ENCODE measurements at regions not wholly inside any gene's neighbourhood (a gene's known extent, or its start where the extent isn't known, plus 50 kb on each side); places are given as distances from the start of the nearest gene placed in this dataset.
"Not testable (repeated sequence)": the region's sequence is repeated elsewhere in the genome, so short reads cannot be mapped to it uniquely, and the experiment has no call there.

DNA sequence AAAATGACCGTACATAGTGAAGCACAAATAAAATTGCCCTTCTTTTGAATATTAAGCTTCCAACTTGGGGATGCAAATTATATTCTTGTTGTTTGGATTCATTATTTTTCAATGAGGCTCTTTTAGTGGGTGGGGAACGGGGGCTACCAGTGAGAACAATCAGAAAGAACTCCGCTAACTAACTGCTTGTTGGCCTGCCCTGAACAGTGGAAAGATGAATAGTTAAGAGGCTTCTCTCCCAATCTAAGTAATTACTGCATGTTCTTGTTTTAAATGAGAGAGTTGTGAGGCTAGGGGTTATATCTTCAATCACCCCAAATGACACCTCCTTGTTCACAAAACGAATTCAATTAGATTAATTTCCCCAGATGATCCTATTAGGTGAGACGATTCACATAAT is 322.0 kb downstream of the FAT3 start:
- DNase-seq, result no peak

DNA sequence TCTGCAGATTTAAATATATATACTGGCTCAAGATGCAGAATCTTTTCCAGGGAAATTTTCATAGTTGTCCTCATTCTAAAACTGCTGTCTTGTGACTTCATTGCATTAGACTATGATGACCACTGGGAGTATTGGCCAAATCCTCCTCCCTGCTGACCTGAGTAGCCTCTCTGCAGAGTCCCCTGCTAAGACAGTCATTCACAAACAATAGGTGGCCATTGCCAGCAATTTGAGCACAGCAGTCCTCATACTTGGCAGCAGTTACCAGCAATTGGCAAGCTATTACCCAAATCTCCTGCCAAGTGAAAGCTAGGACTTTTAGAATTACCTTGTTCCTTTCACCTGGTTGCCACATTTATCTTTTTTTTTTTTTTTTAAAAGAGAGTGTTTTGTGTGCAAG is 325.8 kb downstream of the FAT3 start:
- no peak for DNase-seq

GRCh38 chr11:92550871-92551270 is 326.3 kb downstream of the FAT3 start:
- DNase-seq, result no peak

GRCh38 chr11:92552942-92553341 is 328.3 kb downstream of the FAT3 start:
- DNase-seq, result no peak

GRCh38 chr11:92554688-92555087 is 330.1 kb downstream of the FAT3 start:
- no peak for DNase-seq

- peak; percentile 41 for DNase-seq
Measured at GRCh38 chr11:92556431-92556830, 331.8 kb downstream of the FAT3 start.

GRCh38 chr11:92557879-92558278 is 333.3 kb downstream of the FAT3 start:
- DNase-seq, result no peak

- DNase-seq, result no peak
Measured at GRCh38 chr11:92558323-92558722, 333.7 kb downstream of the FAT3 start.

DNA sequence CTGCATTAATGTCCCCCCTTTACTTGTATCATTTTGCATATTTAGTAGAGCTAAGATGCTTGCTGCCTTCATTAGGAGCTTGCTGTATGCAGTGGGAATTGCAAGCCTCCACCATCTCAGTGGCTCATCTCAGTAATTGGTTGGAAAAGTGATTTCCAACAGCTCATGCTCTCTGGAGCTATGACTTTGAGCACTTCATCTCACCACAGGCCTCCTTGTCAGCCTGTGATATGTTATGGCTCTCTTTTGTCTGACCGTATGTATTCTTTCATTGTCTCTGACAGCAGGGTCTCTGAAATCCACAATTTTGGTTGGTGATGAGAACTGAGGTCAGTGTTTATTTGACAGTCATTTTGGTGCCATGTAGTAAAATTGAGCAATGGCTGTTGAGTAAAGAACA is 345.1 kb downstream of the FAT3 start:
- no peak for DNase-seq

GRCh38 chr11:92572559-92572958 is 347.9 kb downstream of the FAT3 start:
- DNase-seq, result no peak

GRCh38 chr11:92576315-92576714 is 351.7 kb downstream of the FAT3 start:
- DNase-seq, result no peak

DNA sequence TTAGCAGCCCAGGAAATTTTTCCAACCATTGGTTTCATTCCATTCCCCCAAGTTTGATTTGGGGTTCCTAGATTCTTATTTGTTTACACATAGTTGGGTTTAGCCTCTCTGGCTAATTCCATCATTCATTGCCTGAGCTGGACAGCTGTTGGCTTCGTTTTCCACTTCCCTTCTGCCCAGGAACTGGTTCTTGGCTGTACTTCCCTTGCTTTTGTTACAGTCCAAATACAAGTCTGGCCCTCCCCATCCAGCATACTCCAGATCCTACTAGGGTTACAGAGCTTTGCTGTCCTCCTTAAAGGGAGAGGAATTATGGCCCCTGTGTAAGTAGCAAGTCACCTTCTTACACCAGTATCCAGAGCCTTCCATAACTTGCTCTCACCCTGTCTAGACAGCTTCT is 356.3 kb downstream of the FAT3 start:
- no peak for DNase-seq

DNA sequence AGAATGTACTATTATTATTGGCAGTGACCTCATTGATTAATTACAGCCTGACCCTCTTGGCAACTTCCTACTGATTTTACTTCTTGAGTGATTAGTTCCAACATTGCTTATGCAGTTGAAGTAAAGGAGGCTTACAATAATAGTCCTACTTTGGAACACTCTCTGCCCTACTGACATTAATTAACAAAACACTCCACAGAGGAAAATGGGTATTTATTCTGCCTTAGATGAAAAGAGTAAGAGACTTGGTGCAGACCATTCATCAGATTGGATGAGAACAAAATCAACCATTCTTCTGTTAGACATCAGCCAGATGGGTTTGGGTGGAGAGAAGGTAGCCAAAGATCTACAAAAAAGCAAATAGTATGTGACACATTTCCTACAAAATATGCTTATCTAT is 363.8 kb downstream of the FAT3 start:
- no peak for DNase-seq

DNA sequence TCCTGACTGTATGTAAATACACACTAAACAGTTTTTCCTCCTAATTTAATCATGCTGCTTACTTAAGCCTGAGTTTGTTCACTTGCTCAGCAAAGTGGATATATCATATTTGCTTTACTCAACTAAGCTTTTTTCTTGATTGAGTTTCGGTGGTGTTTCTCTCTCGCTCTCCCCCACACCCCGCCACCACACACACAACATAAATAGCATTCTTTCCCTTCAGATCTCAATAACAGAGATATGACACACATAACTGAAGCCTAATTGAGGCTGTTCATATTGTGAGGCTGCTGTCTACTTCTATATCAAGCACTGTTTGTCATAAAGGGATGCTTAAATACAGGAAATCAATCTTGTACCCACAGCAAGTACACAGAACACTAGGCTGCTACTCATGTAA is 364.9 kb downstream of the FAT3 start:
- DNase-seq, result no peak

DNA sequence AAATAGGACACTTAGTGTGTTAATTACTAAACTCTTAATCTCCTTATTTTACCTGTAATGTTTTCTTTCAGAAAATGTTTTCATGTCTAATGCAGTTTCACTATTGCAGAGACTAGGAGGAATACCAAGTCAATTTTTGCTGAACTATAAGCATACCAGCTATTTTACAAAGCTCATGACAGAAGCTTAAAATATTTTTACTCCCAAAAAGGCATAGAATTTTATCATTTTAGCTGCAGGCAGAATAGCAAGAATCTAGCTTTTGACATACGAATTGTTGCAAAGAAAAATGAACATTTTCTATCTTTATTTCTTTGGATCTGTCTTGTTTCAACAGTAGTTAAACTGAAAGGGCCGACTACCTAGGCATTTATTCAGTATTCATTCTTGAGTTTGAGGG is 366.9 kb downstream of the FAT3 start:
- no peak for DNase-seq

DNA sequence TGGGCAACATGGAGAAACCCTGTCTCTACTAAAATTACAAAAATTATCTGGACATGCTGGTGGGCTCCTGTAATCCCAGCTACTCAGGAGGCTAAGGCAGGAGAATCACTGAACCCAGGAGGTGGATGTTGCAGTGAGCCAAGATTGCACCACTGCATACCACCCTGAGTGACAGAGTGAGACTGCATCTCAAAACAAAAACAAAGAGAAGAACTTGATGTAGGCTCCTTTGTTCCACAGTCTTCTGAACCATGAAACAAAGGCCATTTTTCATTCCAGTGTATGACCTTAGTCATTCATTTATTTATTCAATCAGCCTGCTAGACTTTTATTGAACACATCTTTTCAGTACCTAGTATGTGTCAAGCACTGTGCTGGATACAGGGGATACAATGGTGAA is 369.6 kb downstream of the FAT3 start:
- no peak for DNase-seq

- no peak for DNase-seq
Measured at GRCh38 chr11:92595052-92595451, 370.4 kb downstream of the FAT3 start.

DNA sequence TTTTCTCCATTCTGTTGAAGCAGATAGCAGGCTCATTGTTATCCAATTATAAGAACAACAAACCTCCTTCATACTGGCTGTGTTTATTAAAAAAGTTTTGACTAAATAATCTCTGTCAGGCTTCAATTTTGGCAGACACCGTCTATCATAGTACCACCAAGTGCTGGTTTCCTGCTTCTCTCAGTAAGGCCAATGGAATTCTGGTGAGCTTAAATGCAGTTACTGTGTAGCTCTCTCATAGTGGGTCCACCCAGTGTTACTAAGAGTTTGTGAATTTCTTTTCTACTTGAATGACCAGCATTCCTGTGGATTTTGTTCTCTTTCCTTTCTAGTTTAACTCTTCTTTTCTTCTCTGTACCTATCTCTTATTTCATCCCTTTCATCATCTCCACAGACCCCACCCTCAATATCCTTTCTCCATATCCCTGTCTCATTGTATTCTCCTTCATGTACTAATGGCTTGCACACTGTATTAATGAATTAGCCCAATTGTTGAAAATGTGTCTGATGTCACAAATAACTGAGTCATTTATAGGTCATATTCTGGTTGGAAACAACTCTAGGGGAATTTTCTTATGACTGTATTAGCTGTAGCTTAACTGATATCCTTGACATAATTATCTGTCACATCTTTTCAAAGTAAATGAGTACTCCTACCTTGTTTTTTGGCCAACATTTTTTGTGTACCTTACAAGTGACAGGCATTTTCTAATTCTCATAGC is 372.1 kb downstream of the FAT3 start:
- peak; percentile 46 for DNase-seq

- DNase-seq, result no peak
Measured at GRCh38 chr11:92601048-92601447, 368.4 kb upstream of the MTNR1B start.

DNA sequence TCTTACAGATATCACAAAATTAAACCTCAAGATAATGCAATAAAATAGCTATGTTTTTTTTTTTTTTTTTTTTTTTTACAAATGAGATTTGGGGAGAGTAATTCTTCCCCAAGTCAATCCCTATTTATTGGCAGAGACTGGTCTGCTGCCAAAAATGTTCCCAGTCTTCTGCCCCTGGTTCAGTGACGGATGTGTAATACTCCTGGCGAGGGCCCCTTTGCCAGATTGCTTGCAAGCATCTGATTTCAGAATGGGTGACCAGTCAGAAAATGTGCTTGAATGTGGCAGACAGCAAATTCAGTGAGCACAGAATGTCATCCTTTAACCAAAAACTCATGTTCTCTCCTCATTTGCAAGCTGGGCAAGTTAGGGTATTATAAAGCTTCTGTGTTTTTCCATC is 363.8 kb upstream of the MTNR1B start:
- no peak for DNase-seq

DNA sequence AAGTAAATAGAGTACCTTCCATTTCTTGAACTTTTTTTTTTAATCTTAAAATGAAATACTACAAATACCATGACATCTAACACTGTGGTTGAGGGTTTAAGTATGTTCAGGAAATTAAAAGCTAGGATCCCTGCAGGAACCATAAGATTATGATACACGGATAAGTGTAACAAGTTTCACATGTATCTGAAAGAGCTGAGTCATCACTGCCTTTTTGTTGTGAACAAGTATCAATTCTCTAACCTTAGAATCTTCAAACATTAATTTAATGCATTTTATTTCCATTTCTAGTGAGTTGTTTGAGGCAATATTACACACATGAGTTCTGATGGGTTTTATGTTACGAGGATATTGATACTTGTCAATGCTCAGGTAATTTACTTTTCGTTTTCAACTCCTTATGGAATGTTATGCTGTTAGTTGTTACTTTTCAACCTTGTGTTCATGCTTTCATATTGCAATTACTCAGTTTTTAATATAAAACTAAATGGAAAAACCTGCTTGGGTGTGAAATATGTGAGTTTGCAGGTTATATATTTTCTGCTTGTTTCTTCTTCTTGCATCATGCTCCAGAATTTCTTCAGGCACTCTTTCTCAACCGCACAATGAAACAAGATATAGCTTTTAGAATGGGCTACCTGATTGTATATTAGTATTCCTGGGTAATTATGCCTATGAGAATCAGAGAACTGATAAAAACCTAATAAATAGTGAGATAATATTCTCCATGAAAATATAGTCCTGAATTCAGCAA is 361.3 kb upstream of the MTNR1B start:
- DNase-seq, result peak; percentile 10

DNA sequence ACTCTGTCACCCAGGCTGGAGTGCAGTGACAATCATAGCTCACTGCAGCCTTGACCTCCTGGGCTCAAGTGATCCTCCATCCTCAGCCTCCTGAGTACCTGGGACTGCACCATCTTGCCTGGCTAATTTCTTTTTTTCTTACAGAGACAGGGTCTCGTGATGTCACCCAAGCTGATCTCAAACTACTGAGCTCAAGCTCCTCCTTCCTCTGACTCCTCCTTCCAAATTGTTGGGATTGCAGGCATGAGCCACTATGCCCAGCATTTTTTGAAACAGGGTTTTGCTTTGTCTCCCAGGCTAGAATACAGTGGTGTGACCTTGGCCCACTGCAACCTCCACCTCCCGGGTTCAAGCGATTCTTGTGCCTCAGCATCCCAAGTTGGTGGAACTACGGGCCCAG is 358.3 kb upstream of the MTNR1B start:
- no peak for DNase-seq

DNA sequence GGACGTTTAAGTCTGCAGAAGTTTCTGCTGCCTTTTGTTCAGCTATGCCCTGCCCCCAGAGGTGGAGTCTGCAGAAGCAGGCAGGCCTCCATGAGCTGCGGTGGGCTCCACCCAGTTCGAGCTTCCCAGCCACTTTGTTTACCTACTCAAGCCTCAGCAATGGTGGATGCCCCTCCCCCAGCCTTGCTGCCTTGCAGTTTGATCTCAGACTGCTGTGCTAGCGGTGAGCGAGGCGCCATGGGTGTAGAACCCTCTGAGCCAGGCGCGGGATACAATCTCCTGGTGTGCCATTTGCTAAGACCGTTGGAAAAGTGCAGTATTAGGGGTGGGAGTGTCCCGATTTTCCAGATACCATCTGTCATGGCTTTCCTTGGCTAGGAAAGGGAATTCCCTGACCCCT is 351.4 kb upstream of the MTNR1B start:
- DNase-seq, result not testable (repeated sequence)

- no peak for DNase-seq
Measured at GRCh38 chr11:92623055-92623454, 346.4 kb upstream of the MTNR1B start.
